ENCODE measurements at regions not wholly inside any gene's neighbourhood (a gene's known extent, or its start where the extent isn't known, plus 50 kb on each side); places are given as distances from the start of the nearest gene placed in this dataset.
A peak's percentile ranks its signal among the peaks of the same experiment; 100 is the strongest.
"Not testable (repeated sequence)": the region's sequence is repeated elsewhere in the genome, so short reads cannot be mapped to it uniquely, and the experiment has no call there.

GRCh38 chr6:48994811-48995210, 468.2 kb downstream of the MMUT start:
- DNase-seq (ENCODE audit: low spot score) = no peak

GRCh38 chr6:48990739-48991138, 472.3 kb downstream of the MMUT start:
- no peak for DNase-seq (ENCODE audit: low spot score)

- no peak for DNase-seq (ENCODE audit: low spot score)
Observed at GRCh38 chr6:48986845-48987244, 476.2 kb downstream of the MMUT start.

- no peak for DNase-seq (ENCODE audit: low spot score)
Observed at GRCh38 chr6:48986105-48986504, 476.9 kb downstream of the MMUT start.

GRCh38 chr6:48985025-48985424, 478.0 kb downstream of the MMUT start:
- DNase-seq (ENCODE audit: low spot score) = no peak

GRCh38 chr6:48983968-48984367, 479.1 kb downstream of the MMUT start:
- DNase-seq (ENCODE audit: low spot score) = not testable (repeated sequence)

GRCh38 chr6:48983377-48983776, 479.7 kb downstream of the MMUT start:
- no peak for DNase-seq (ENCODE audit: low spot score)

- DNase-seq (ENCODE audit: low spot score) = no peak
Observed at GRCh38 chr6:48979806-48980205, 483.2 kb downstream of the MMUT start.

GRCh38 chr6:48979085-48979484, 484.0 kb downstream of the MMUT start:
- DNase-seq (ENCODE audit: low spot score) = no peak

- no peak for DNase-seq (ENCODE audit: low spot score)
Observed at GRCh38 chr6:48978016-48978415, 485.0 kb downstream of the MMUT start.

GRCh38 chr6:48977573-48977972, 485.5 kb downstream of the MMUT start:
- DNase-seq (ENCODE audit: low spot score) = no peak

- DNase-seq (ENCODE audit: low spot score) = no peak
Observed at GRCh38 chr6:48973491-48973890, 489.6 kb downstream of the MMUT start.

GRCh38 chr6:48961781-48962415, 501.2 kb downstream of the MMUT start:
- DNase-seq (ENCODE audit: low spot score) = no peak

- DNase-seq (ENCODE audit: low spot score) = no peak
Observed at GRCh38 chr6:48959251-48960060, 503.6 kb downstream of the MMUT start.

- DNase-seq (ENCODE audit: low spot score) = no peak
Observed at GRCh38 chr6:48957781-48958180, 505.3 kb downstream of the MMUT start.

GRCh38 chr6:48951917-48952316, 511.1 kb downstream of the MMUT start:
- DNase-seq (ENCODE audit: low spot score) = no peak

- peak; percentile 28 for DNase-seq (ENCODE audit: low spot score)
Observed at GRCh38 chr6:48944276-48944675, 518.8 kb downstream of the MMUT start.

- no peak for DNase-seq (ENCODE audit: low spot score)
Observed at GRCh38 chr6:48933136-48933535, 529.9 kb downstream of the MMUT start.

- no peak for DNase-seq (ENCODE audit: low spot score)
Observed at GRCh38 chr6:48928937-48929336, 534.1 kb downstream of the MMUT start.

- DNase-seq (ENCODE audit: low spot score) = no peak
Observed at GRCh38 chr6:48922837-48923236, 540.2 kb downstream of the MMUT start.

- no peak for DNase-seq (ENCODE audit: low spot score)
Observed at GRCh38 chr6:48919555-48919954, 543.5 kb downstream of the MMUT start.

- DNase-seq (ENCODE audit: low spot score) = no peak
Observed at GRCh38 chr6:48917233-48917632, 545.8 kb downstream of the MMUT start.

- no peak for DNase-seq (ENCODE audit: low spot score)
Observed at GRCh38 chr6:48916607-48917006, 546.4 kb downstream of the MMUT start.

- no peak for DNase-seq (ENCODE audit: low spot score)
Observed at GRCh38 chr6:48915591-48915990, 547.5 kb downstream of the MMUT start.

All from kidney tubule cell (primary cell).